Activated T-cell treated with anti-CD3 and anti-CD28 coated beads, Interleukin-2, amount 50 U/mL, for 24 hours (primary cell): ENCODE measurements at regions not wholly inside any gene's neighbourhood (a gene's known extent, or its start where the extent isn't known, plus 50 kb on each side); places are given as distances from the start of the nearest gene placed in this dataset.

ENCODE experiments used
- DNase-seq: peaks from one replicate; pipeline ENCODE4 v3.0.0-alpha.2; 2020
- H3K27ac Mint-ChIP-seq: 2 replicates; pipeline ENCODE4 v1.8.0; 2020; ENCODE audit warnings: mild to moderate bottlenecking, mixed read lengths
- H3K27me3 Mint-ChIP-seq: 2 replicates; pipeline ENCODE4 v1.8.0; 2020; ENCODE audit warnings: mixed read lengths
- H3K36me3 Mint-ChIP-seq: 2 replicates; pipeline ENCODE4 v1.8.0; 2020; ENCODE audit warnings: low read depth, mixed read lengths
- H3K4me1 Mint-ChIP-seq: 2 replicates; pipeline ENCODE4 v1.8.0; 2020; ENCODE audit warnings: low read depth, mixed read lengths
- H3K4me3 Mint-ChIP-seq: 2 replicates; pipeline ENCODE4 v1.8.0; 2020; ENCODE audit warnings: mild to moderate bottlenecking, moderate library complexity, mixed read lengths
- H3K9me3 Mint-ChIP-seq: 2 replicates; pipeline ENCODE4 v1.8.0; 2020; ENCODE audit warnings: mixed read lengths

- no peak overlapping the region for H3K4me3 Mint-ChIP-seq
- H3K4me1 Mint-ChIP-seq = peaks cover 18% of the 10 kb centered on the region
- no peaks in the 10 kb centered on the region for H3K36me3 Mint-ChIP-seq
- peaks cover 11% of the 10 kb centered on the region for H3K9me3 Mint-ChIP-seq
- no peaks in the 10 kb centered on the region for H3K27me3 Mint-ChIP-seq
- DNase-seq = no peak
- no peak overlapping the region for H3K27ac Mint-ChIP-seq
These were observed 121.8 kb upstream of the PLXNC1 start for GRCh38 chr12:94026596-94026995.

- no peak overlapping the region for H3K27ac Mint-ChIP-seq
- H3K36me3 Mint-ChIP-seq = no peaks in the 10 kb centered on the region
- no peak for DNase-seq
- peaks cover 11% of the 10 kb centered on the region for H3K9me3 Mint-ChIP-seq
- no peak overlapping the region for H3K4me3 Mint-ChIP-seq
- no peaks in the 10 kb centered on the region for H3K27me3 Mint-ChIP-seq
- peaks cover 25% of the 10 kb centered on the region for H3K4me1 Mint-ChIP-seq
These were observed 120.8 kb upstream of the PLXNC1 start for GRCh38 chr12:94027561-94027960.

DNA sequence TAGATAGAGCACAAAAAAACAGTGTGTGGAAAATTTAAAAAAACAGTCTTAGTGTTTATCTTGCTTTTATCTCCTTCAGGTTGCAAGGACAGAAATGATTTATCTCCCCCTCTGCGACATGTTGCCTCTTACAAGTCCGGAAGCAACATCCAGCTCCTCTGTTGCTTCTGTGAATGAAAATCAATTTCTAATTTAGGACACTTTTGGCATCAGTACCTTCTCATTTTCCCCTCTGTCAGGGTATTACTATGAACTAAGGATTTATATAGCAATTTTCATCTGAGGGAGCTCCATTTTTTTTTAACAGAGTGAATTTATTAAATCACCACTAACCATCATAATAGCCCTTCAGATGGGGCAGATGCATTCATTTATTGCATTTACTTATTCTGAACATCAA lies 116.6 kb upstream of the PLXNC1 start:
- peaks cover 41% of the 10 kb centered on the region for H3K4me1 Mint-ChIP-seq

DNA sequence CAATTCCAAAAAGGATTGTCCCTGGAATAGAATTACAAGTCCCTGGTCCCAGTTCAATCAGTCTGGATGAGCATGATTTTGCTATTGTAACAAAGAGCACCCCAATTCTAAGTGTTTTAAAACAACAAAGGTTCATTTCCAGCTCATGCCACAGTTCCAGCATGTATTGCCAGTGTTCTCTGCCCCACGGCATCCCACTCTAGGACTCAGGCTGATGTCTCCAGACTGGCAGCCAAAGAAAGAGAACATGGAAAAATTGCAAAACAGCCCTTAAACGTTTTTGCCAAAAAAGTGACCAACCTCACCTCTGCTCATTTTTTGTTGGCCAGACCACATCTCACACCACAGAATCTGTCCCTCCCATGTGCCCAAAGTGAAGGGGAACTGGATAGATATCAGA lies 116.0 kb upstream of the PLXNC1 start:
- no peak for DNase-seq
- peaks cover 15% of the 10 kb centered on the region for H3K9me3 Mint-ChIP-seq
- H3K27ac Mint-ChIP-seq = no peak overlapping the region
- H3K27me3 Mint-ChIP-seq = peaks cover 4% of the 10 kb centered on the region
- H3K36me3 Mint-ChIP-seq = no peaks in the 10 kb centered on the region
- H3K4me1 Mint-ChIP-seq = peaks cover 41% of the 10 kb centered on the region
- H3K4me3 Mint-ChIP-seq = no peak overlapping the region

More for the DNA sequence above, 116.6 kb upstream of the PLXNC1 start:
- H3K36me3 Mint-ChIP-seq = no peaks in the 10 kb centered on the region
- H3K27ac Mint-ChIP-seq = no peak overlapping the region
- peaks cover 4% of the 10 kb centered on the region for H3K27me3 Mint-ChIP-seq
- H3K4me3 Mint-ChIP-seq = no peak overlapping the region
- no peak for DNase-seq
- H3K9me3 Mint-ChIP-seq = peaks cover 15% of the 10 kb centered on the region

- Mint-ChIP-seq H3K4me1 (peaks cover 41% of the 10 kb centered on the region), H3K27ac (peak overlapping the region; percentile 38), H3K27me3 (peaks cover 4% of the 10 kb centered on the region), H3K9me3 (peaks cover 15% of the 10 kb centered on the region), H3K36me3 (no peaks in the 10 kb centered on the region), H3K4me3 (no peak overlapping the region)
- DNase-seq = no peak
These were observed 115.3 kb upstream of the PLXNC1 start for GRCh38 chr12:94033101-94033500.

DNA sequence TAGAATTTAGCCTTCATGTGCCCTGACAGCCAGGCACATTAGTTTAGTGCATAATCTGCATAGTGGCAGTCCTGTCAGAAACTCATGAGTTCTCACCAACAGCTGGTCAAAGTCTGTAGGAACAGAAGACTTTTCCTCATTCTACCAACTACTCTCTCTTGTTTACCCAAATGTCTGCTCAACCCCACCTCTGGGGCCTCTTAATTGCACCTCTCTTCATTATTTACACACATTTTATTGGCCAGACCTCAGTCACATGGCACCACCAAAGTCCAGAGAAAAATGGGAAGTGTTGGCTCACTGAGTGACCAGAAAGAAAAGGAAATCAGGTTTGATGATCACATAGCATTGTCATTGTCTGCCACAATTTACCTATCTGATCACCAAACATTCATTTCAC lies 114.6 kb upstream of the PLXNC1 start:
- Mint-ChIP-seq H3K9me3 (peaks cover 15% of the 10 kb centered on the region), H3K4me1 (peaks cover 41% of the 10 kb centered on the region), H3K36me3 (no peaks in the 10 kb centered on the region), H3K27me3 (peaks cover 4% of the 10 kb centered on the region), H3K27ac (no peak overlapping the region), H3K4me3 (no peak overlapping the region)
- DNase-seq = no peak

- Mint-ChIP-seq H3K27ac (no peak overlapping the region), H3K9me3 (peaks cover 21% of the 10 kb centered on the region), H3K4me1 (peaks cover 16% of the 10 kb centered on the region), H3K27me3 (peaks cover 4% of the 10 kb centered on the region), H3K36me3 (no peaks in the 10 kb centered on the region), H3K4me3 (no peak overlapping the region)
- DNase-seq = no peak
These were observed 110.9 kb upstream of the PLXNC1 start for GRCh38 chr12:94037444-94037843.

GRCh38 chr12:94038605-94039004 lies 109.8 kb upstream of the PLXNC1 start:
- H3K4me3 Mint-ChIP-seq = no peak overlapping the region
- peaks cover 5% of the 10 kb centered on the region for H3K4me1 Mint-ChIP-seq
- H3K27me3 Mint-ChIP-seq = peaks cover 4% of the 10 kb centered on the region
- DNase-seq = no peak
- peaks cover 21% of the 10 kb centered on the region for H3K9me3 Mint-ChIP-seq
- no peak overlapping the region for H3K27ac Mint-ChIP-seq
- H3K36me3 Mint-ChIP-seq = no peaks in the 10 kb centered on the region

GRCh38 chr12:94039199-94039840 lies 109.1 kb upstream of the PLXNC1 start:
- Mint-ChIP-seq H3K9me3 (peaks cover 15% of the 10 kb centered on the region), H3K4me3 (no peak overlapping the region), H3K4me1 (no peaks in the 10 kb centered on the region), H3K27me3 (peaks cover 4% of the 10 kb centered on the region), H3K36me3 (no peaks in the 10 kb centered on the region), H3K27ac (no peak overlapping the region)
- no peak for DNase-seq

DNA sequence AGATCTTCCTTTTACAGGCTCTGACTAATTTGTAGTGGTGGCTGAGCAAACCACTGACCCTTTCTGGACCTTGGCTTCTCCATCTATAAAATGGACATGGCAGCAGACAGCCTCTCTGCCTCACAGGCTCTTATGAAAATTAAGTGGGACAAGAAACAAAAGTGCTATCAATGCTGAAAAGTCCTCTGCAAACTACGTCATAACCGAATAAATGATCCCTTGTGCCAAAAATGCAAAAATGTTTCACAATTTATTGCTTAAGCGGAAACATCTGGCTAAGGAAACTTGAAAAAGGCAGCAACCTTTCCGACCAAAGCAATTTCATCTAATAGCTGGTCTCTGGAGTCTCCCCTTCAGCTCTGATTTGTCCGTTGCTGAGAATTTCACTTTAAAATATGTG lies 108.5 kb upstream of the PLXNC1 start:
- H3K36me3 Mint-ChIP-seq = no peaks in the 10 kb centered on the region
- peaks cover 10% of the 10 kb centered on the region for H3K9me3 Mint-ChIP-seq
- no peaks in the 10 kb centered on the region for H3K4me1 Mint-ChIP-seq
- DNase-seq = no peak
- no peak overlapping the region for H3K4me3 Mint-ChIP-seq
- H3K27ac Mint-ChIP-seq = no peak overlapping the region
- no peaks in the 10 kb centered on the region for H3K27me3 Mint-ChIP-seq

DNA sequence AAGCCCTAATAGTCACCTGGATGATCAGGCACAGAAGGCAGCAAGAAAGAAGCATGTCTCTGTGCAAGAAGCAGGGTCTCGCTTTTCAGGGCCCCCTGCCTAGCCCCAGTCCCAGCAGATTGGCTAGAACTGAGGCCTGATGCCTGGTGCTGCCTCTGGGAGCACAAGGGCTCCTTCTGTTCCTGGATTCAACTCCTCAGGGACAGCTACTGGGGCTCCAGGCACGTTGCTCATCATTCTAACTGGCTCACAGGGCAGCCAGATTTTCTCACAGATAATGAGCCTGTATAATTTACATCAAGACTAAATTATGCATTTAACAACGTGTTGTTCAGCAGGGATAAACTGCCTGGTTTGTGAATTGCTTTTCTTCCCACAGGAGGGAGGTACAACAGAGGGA lies 106.5 kb upstream of the PLXNC1 start:
- Mint-ChIP-seq H3K9me3 (peaks cover 10% of the 10 kb centered on the region), H3K27ac (no peak overlapping the region), H3K4me3 (no peak overlapping the region), H3K4me1 (peaks cover 2% of the 10 kb centered on the region), H3K36me3 (no peaks in the 10 kb centered on the region), H3K27me3 (no peaks in the 10 kb centered on the region)
- no peak for DNase-seq

GRCh38 chr12:94042321-94042720 lies 106.1 kb upstream of the PLXNC1 start:
- Mint-ChIP-seq H3K4me3 (no peak overlapping the region), H3K9me3 (peaks cover 10% of the 10 kb centered on the region)

DNA sequence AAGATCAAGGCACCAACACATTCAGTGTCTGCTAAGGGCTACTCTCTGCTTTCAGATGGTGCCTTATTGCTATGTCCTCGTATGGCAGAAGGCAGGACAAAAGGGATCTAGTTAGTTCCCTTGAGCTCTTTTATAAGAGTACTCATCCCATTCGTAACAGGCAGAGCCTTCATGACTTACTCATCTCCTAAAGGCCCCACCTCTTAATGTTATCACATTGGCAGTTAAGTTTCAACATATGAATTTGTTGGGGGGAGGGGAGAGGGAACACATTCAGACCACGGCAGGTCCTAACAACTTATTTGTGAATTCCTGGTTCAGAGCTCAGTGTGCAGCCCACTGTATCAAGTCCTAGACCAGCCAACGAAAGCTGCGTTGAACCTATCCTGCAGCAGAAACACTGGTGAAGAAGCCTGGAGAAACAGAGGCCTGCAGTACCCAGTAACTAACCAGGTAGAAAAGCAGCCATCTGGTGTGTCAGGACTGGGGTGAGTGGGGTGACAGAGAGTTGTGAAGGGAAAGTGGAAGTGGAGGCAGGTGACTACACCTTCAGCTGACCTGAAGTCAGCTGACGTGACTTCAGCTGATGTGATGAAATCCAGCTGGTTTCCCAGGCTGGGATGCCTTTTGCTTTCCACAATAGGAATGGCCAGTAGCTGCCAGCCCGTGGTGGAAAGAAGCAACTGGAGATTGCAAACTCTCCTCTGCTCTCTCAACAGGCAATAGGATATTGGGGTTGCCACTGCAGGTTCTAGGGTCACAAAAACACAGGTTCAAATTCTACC lies 101.6 kb upstream of the PLXNC1 start:
- H3K27ac Mint-ChIP-seq = no peak overlapping the region
- peaks cover 8% of the 10 kb centered on the region for H3K9me3 Mint-ChIP-seq
- peaks cover 4% of the 10 kb centered on the region for H3K4me1 Mint-ChIP-seq
- H3K4me3 Mint-ChIP-seq = no peak overlapping the region
- no peaks in the 10 kb centered on the region for H3K36me3 Mint-ChIP-seq
- no peaks in the 10 kb centered on the region for H3K27me3 Mint-ChIP-seq
- DNase-seq = no peak

More at GRCh38 chr12:94042321-94042720, 106.1 kb upstream of the PLXNC1 start:
- peaks cover 3% of the 10 kb centered on the region for H3K4me1 Mint-ChIP-seq
- H3K36me3 Mint-ChIP-seq = no peaks in the 10 kb centered on the region
- no peak overlapping the region for H3K27ac Mint-ChIP-seq
- no peak for DNase-seq
- no peaks in the 10 kb centered on the region for H3K27me3 Mint-ChIP-seq

GRCh38 chr12:94047781-94048567 lies 100.4 kb upstream of the PLXNC1 start:
- H3K4me1 Mint-ChIP-seq = peaks cover 4% of the 10 kb centered on the region
- H3K9me3 Mint-ChIP-seq = peaks cover 8% of the 10 kb centered on the region
- H3K4me3 Mint-ChIP-seq = no peak overlapping the region
- H3K27me3 Mint-ChIP-seq = no peaks in the 10 kb centered on the region
- no peak for DNase-seq
- no peak overlapping the region for H3K27ac Mint-ChIP-seq
- H3K36me3 Mint-ChIP-seq = no peaks in the 10 kb centered on the region

- H3K27me3 Mint-ChIP-seq = no peaks in the 10 kb centered on the region
- no peak overlapping the region for H3K4me3 Mint-ChIP-seq
- H3K27ac Mint-ChIP-seq = no peak overlapping the region
- peaks cover 8% of the 10 kb centered on the region for H3K9me3 Mint-ChIP-seq
- H3K36me3 Mint-ChIP-seq = no peaks in the 10 kb centered on the region
- peaks cover 4% of the 10 kb centered on the region for H3K4me1 Mint-ChIP-seq
- no peak for DNase-seq
These were observed 99.6 kb upstream of the PLXNC1 start for GRCh38 chr12:94048757-94049156.
